ENCODE measurements at regions not wholly inside any gene's neighbourhood (a gene's known extent, or its start where the extent isn't known, plus 50 kb on each side); places are given as distances from the start of the nearest gene placed in this dataset.

GRCh38 chr6:23927935-23928334 lies 198.1 kb upstream of the NRSN1 start:
- no peak for DNase-seq (ENCODE audit: low read depth in 4 of 4, low spot score in 2 of 4)

DNA sequence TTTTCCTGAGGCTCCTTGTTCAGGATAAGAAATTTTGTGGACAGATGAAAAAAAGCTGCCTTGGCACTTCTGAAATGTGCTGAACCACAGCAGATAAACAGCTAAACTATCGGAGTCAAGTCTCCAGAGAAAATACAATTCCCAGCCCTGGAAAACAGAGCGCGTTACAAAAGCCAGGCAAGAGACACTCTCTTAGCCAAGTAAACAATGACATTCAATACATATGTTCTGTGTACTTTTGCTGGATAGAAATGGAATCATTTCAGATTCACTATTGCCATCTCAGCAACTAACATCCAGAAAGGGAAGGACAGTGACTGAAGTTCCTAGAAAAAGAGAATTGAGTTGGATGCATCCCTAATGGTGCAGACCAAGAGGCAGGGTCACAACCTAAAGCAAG lies 196.8 kb upstream of the NRSN1 start:
- no peak for DNase-seq (ENCODE audit: low read depth in 4 of 4, low spot score in 2 of 4)

GRCh38 chr6:23940466-23940865 lies 185.5 kb upstream of the NRSN1 start:
- DNase-seq (ENCODE audit: low read depth in 4 of 4, low spot score in 2 of 4) = no peak

DNA sequence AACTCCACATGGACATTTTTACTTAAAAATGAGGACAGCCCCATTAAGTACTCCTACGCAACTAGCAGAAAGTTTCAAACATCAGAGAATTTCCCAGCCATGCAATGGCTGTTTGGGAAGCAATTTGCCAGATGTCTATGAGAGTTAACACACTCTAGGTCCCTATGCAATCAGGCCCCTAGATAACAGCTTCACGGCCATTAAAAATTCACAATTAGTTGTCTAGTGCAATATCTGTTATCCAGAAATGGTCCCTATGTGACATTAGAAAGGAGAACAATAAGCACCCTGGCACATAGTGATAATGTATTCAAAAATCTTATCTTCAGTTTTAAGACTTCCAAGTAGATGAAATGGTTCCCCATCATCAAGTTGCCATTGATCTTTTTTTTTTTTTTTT lies 174.3 kb upstream of the NRSN1 start:
- no peak for DNase-seq (ENCODE audit: low read depth in 4 of 4, low spot score in 2 of 4)

DNA sequence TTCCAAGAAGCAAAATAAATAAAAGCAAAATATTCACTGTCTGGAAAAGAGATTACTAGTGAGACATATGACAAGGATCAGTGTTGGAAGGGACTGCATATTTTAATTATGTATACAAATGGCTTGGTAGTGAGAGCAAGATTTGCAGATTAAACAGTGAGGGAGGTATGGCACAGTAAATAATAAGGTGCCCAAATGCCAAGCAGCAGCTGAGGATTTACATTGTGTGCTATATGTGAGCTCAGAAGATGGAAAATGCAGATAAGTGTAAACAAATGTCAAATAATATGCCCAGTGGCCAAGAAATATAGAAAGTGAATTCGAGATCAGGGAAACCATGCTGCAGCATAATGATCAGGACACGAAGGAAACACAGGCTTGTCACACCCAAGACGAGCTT lies 173.8 kb upstream of the NRSN1 start:
- no peak for DNase-seq (ENCODE audit: low read depth in 4 of 4, low spot score in 2 of 4)

DNA sequence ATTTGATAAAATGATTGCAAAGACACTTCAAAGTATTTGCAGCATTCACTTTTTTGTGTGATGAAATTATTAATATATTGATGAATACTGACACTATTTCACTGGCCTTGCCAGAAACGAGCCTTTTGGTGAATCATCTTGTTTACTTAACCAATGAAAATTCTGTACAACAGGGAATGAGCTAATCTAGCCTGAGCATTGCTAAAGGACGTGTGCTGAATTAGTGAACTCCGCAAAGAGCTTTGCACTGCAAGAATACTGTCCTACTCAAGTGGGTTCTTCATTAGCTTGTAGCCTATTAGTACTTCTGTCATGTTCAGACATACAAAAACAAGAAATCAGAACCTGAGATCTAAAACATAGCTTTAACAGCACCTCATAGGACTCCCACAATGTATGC lies 172.0 kb upstream of the NRSN1 start:
- no peak for DNase-seq (ENCODE audit: low read depth in 4 of 4, low spot score in 2 of 4)

DNA sequence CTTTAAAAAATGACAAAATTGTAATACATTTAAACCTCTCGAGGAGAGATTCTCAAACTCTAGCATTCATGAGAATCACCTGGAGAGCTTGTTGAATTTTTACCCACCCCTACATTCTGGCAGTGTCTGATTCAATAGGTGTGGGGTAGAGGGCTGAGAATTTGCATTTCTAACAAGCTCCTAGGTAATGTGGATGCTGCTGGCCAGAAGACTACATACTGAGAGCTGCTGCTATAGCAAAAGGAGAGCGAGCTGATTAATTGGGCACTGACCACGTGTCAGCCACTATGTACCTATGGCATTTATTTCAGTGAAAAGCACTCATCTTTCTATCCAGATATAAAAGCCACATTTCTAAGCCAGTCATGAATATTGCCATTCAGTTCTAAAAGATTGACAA lies 169.0 kb upstream of the NRSN1 start:
- no peak for DNase-seq (ENCODE audit: low read depth in 4 of 4, low spot score in 2 of 4)

DNA sequence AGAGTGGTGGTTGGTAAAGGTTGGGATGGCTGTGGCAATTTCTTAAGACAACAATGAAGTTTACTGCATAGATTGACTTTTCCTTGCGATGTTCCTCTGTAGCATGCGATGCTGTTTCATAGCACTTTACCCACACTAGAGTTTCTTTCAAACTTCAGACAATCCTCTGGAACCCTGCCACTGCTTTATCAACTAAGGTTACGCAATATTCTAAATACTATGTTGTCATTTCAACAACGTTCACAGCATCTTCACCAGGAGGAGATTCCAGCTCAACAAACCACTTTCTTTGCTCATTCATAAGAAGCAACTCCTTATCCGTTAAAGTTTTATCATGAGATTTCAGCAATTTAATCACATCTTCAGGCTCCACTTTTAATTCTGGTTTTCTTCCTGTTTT lies 161.2 kb upstream of the NRSN1 start:
- DNase-seq (ENCODE audit: low read depth in 4 of 4, low spot score in 2 of 4) = no peak

DNA sequence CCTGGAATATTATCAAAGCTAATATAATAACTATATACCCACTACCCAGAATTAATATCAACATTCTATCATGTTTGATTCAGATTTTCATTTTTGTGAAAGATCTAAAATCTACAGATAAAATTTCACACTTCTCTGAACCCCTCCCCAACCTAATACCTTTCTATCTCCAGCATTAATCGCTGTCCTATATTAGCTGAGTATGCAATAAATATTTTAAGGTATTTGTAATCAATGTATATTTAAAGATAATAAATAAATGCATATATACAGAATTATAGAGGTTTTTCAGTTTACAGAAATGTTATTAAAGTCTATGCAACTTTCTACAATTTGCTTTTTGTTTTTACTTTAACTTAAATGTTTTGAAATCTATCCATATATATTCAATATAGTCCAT lies 156.7 kb upstream of the NRSN1 start:
- no peak for DNase-seq (ENCODE audit: low read depth in 4 of 4, low spot score in 2 of 4)

DNA sequence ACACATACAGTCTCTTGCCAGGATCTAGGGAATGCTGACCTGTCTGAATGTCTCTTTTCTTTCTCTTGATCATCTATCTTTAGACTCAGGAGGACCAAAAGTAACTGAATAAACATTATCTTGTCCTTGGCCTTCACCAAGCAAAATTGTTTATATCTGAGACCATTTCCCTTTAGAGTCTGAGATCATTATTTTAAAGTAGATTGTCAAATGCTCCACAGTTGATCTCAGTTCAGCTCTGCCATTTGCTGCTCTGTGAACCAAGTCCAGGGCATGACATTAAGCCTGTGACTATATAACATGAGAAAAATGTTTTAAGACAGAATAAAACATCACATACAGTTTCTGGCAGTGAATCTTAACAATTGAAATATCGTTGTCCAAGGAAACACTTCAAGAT lies 148.3 kb upstream of the NRSN1 start:
- no peak for DNase-seq (ENCODE audit: low read depth in 4 of 4, low spot score in 2 of 4)

DNA sequence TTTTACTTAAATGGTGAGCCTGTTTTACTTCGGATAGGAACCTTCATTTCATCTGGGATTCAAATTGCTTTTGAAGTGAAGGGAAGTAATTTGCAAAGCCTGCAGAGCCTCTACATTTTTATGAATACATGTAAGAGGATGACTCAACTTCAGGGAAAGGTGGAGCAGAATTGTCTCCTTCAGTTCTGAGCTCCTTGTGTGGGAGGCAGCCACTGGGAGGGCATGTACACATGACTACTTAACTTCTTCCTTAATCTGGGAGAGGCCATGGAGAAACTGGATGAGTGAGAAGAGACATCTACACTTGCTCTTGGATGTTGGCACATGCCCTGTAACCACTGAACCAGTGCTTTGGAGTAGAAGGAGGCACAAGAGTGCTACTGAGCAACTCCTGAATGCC lies 145.1 kb upstream of the NRSN1 start:
- no peak for DNase-seq (ENCODE audit: low read depth in 4 of 4, low spot score in 2 of 4)

- DNase-seq (ENCODE audit: low read depth in 4 of 4, low spot score in 2 of 4) = no peak
Observed at GRCh38 chr6:23981923-23982322, 144.1 kb upstream of the NRSN1 start.

DNA sequence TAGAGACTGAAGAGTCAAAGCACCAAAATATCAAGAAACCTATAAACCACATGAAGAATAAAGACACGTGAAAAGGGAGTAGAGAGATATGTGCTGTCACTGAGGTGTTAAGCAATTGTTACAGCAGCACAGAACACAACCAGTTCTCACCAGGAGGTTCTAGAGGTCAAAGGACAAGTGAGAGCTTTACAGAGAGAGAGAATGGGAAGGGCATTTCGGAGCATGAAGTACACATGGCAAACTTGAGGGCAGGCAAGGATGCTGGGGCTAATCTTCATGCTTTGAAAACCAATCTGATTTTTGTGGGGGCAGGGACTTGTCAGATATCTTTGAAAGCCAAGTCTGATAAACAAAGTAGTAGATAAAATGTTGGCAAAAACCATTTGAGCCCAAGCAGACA lies 142.3 kb upstream of the NRSN1 start:
- no peak for DNase-seq (ENCODE audit: low read depth in 4 of 4, low spot score in 2 of 4)

DNA sequence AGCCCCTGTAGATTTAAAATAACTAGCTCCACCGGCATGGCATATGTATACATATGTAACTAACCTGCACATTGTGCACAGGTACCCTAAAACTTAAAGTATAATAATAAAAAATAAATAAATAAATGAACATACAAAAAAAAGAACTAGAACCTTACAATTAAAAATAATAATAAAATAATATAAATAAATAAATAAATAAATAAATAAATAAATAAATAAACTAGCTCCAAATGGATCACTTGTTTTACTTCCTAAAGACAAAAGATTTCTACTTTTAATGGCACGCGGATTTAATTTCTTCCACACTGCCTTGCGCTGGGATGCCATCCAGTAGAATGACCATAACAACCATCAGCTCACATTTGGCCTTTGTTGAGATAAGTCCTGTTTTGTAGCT lies 141.0 kb upstream of the NRSN1 start:
- DNase-seq (ENCODE audit: low read depth in 4 of 4, low spot score in 2 of 4) = no peak

GRCh38 chr6:23989885-23990533 lies 136.0 kb upstream of the NRSN1 start:
- DNase-seq (ENCODE audit: low read depth in 4 of 4, low spot score in 2 of 4) = no peak

DNA sequence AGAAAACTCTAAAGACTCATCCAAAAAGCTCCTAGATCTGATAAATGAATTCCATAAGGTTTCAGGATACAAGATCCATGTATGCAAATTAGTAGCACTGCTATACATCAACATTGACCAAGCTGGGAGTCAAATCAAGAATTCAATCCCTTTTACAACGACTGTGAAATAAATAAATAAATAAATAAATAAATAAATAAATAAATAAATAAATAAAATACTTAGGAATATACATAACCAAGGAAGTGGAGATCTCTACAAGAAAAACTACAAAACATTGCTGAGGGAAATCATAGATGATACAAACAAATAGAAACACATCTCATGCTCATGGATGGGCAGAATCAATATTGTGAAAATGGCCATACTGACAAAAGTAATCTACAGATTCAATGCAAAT lies 132.0 kb upstream of the NRSN1 start:
- no peak for DNase-seq (ENCODE audit: low read depth in 4 of 4, low spot score in 2 of 4)

- no peak for DNase-seq (ENCODE audit: low read depth in 4 of 4, low spot score in 2 of 4)
Observed at GRCh38 chr6:24004062-24004461, 122.0 kb upstream of the NRSN1 start.

DNA sequence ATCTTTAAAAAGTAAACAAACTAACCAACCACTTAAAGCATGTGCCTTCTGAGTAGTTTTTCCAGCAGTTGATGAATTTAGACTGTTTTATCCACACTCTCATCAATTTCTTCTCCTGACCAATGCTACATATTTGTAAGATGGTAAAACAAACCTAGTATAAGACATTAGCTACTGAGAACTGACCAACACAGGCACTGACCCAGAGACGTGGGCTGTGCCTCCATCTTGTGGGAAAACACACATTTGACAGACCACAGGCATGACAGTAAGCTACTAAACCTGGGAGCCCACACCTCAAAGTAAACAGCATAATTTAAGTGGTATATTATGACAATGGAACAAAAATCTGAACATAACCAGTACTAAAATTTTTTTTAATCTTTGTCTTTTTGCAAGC lies 121.4 kb upstream of the NRSN1 start:
- no peak for DNase-seq (ENCODE audit: low read depth in 4 of 4, low spot score in 2 of 4)

DNA sequence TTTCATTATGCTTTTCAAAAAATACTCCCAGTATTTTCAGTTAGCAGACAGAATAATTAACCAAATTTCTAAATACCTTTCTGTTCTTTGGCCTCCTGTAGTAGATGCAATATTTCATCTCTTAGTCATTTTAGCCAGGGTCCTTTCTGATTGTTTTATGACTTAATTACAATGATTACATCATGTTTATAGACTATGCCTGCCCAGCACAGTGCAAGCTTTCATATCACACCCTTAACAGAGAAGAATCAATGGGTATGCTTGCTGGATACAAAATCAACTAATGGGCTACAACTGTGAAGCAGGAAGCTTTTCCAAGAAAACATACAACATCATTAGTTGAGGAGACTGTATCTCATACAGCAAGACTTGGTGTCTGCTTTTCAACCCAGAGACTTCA lies 119.8 kb upstream of the NRSN1 start:
- no peak for DNase-seq (ENCODE audit: low read depth in 4 of 4, low spot score in 2 of 4)

GRCh38 chr6:24009319-24009718 lies 116.7 kb upstream of the NRSN1 start:
- no peak for DNase-seq (ENCODE audit: low read depth in 4 of 4, low spot score in 2 of 4)

- no peak for DNase-seq (ENCODE audit: low read depth in 4 of 4, low spot score in 2 of 4)
Observed at GRCh38 chr6:24010133-24010532, 115.9 kb upstream of the NRSN1 start.

DNA sequence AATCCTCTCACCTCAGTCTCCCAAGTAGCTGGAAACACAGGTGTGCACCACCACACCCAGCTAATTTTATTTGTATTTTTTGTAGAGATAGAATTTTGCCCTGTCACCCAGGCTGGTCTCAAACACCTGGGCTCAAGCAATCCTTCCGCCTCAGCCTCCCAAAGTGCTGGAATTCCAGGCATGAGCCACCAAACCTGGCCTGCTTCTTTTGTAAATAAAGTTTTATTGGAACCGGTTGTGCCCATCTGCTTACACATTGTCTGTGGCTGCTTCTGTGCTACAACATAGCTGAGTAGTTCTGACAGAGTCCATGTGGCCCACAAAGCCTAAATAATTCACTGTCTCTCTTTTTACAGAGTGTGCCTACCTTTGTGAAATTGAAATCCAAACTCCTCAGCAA lies 109.7 kb upstream of the NRSN1 start:
- DNase-seq (ENCODE audit: low read depth in 4 of 4, low spot score in 2 of 4) = no peak

GRCh38 chr6:24016857-24017256 lies 109.2 kb upstream of the NRSN1 start:
- no peak for DNase-seq (ENCODE audit: low read depth in 4 of 4, low spot score in 2 of 4)
